ENCODE measurements at regions not wholly inside any gene's neighbourhood (a gene's known extent, or its start where the extent isn't known, plus 50 kb on each side); places are given as distances from the start of the nearest gene placed in this dataset.
"Not testable (repeated sequence)": the region's sequence is repeated elsewhere in the genome, so short reads cannot be mapped to it uniquely, and the experiment has no call there.

GRCh38 chr14:52146504-52146903 lies 77.6 kb upstream of the NID2 start:
- H3K79me2 ChIP-seq (ENCODE audit: insufficient read depth, low read length): no peaks in the 10 kb centered on the region
- no peak overlapping the region for H3K4me3 ChIP-seq (ENCODE audit: insufficient read depth, low read depth, low read length)
- no peaks in the 10 kb centered on the region for H3K36me3 ChIP-seq (ENCODE audit: insufficient read depth, low read length)
- H3K9me3 Mint-ChIP-seq (ENCODE audit: unreplicated experiment): peaks cover 4% of the 10 kb centered on the region
- H3K27ac Mint-ChIP-seq (ENCODE audit: unreplicated experiment): no peak overlapping the region
- no peak overlapping the region for H3K9ac ChIP-seq (ENCODE audit: low read length)
- H3K4me3 Mint-ChIP-seq (ENCODE audit: unreplicated experiment): no peak overlapping the region
- H3K36me3 Mint-ChIP-seq (ENCODE audit: low read depth, unreplicated experiment): no peaks in the 10 kb centered on the region
- no peaks in the 10 kb centered on the region for H3K4me1 ChIP-seq (ENCODE audit: insufficient read depth, low read length)
- TF ChIP-seq EZH2 (IDR thresholded peaks at IDR 0.05; ENCODE audit: insufficient read depth, low read length): no peak
- TF ChIP-seq, protein P1, sequence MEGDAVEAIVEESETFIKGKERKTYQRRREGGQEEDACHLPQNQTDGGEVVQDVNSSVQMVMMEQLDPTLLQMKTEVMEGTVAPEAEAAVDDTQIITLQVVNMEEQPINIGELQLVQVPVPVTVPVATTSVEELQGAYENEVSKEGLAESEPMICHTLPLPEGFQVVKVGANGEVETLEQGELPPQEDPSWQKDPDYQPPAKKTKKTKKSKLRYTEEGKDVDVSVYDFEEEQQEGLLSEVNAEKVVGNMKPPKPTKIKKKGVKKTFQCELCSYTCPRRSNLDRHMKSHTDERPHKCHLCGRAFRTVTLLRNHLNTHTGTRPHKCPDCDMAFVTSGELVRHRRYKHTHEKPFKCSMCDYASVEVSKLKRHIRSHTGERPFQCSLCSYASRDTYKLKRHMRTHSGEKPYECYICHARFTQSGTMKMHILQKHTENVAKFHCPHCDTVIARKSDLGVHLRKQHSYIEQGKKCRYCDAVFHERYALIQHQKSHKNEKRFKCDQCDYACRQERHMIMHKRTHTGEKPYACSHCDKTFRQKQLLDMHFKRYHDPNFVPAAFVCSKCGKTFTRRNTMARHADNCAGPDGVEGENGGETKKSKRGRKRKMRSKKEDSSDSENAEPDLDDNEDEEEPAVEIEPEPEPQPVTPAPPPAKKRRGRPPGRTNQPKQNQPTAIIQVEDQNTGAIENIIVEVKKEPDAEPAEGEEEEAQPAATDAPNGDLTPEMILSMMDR (IDR thresholded peaks at IDR 0.05; ENCODE audit: insufficient read depth, low read depth, low read length): no peak
- H3K9me3 ChIP-seq (ENCODE audit: insufficient read depth, low read depth, low read length): no peaks in the 10 kb centered on the region
- no peaks in the 10 kb centered on the region for H3K4me1 Mint-ChIP-seq (ENCODE audit: low read depth, unreplicated experiment)
- H4K20me1 ChIP-seq (ENCODE audit: insufficient read depth, low read length): no peaks in the 10 kb centered on the region
- no peak overlapping the region for H3K27ac ChIP-seq (ENCODE audit: low read depth, low read length)
- peaks cover 7% of the 10 kb centered on the region for H3K27me3 Mint-ChIP-seq (ENCODE audit: low read depth, unreplicated experiment)
- no peak overlapping the region for H3K4me2 ChIP-seq (ENCODE audit: low read length)
- FAIRE-seq: no peak
- no peak for DNase-seq (ENCODE audit: low read depth)
- peaks cover 11% of the 10 kb centered on the region for H3K27me3 ChIP-seq (ENCODE audit: insufficient read depth, low read length)
- H2AFZ ChIP-seq (ENCODE audit: low read depth, low read length): no peak overlapping the region

DNA sequence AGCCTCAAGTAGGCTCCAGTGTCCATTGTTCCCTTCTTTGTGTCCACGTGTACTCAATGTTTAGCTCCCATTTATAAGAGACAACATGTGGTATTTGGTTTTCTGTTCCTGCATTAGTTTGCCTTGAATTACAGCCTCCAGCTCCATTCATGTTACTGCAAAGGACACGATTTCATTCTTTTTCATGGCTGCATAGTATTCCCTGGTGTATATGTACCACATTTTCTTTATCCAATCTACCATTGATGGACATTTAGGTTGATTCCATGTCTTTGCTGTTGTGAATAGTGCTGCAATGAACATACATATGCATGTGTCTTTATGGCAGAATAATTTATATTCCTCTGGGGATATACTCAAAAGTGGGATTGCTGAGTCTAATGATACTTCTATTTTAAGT lies 75.2 kb upstream of the NID2 start:
- not testable (repeated sequence) for H3K9ac ChIP-seq (ENCODE audit: low read length); H2AFZ ChIP-seq (ENCODE audit: low read depth, low read length); H3K9me3 Mint-ChIP-seq (ENCODE audit: unreplicated experiment); H3K4me1 ChIP-seq (ENCODE audit: insufficient read depth, low read length); H3K36me3 ChIP-seq (ENCODE audit: insufficient read depth, low read length); H3K4me3 ChIP-seq (ENCODE audit: insufficient read depth, low read depth, low read length); DNase-seq (ENCODE audit: low read depth); H3K4me2 ChIP-seq (ENCODE audit: low read length); H3K4me1 Mint-ChIP-seq (ENCODE audit: low read depth, unreplicated experiment); H3K4me3 Mint-ChIP-seq (ENCODE audit: unreplicated experiment); H3K36me3 Mint-ChIP-seq (ENCODE audit: low read depth, unreplicated experiment); H3K27me3 Mint-ChIP-seq (ENCODE audit: low read depth, unreplicated experiment); H3K79me2 ChIP-seq (ENCODE audit: insufficient read depth, low read length); FAIRE-seq; H3K27me3 ChIP-seq (ENCODE audit: insufficient read depth, low read length); H3K27ac Mint-ChIP-seq (ENCODE audit: unreplicated experiment); H4K20me1 ChIP-seq (ENCODE audit: insufficient read depth, low read length); H3K9me3 ChIP-seq (ENCODE audit: insufficient read depth, low read depth, low read length); H3K27ac ChIP-seq (ENCODE audit: low read depth, low read length)

- Mint-ChIP-seq H3K27ac (ENCODE audit: unreplicated experiment) (no peak overlapping the region), H3K4me3 (ENCODE audit: unreplicated experiment) (no peak overlapping the region), H3K9me3 (ENCODE audit: unreplicated experiment) (peaks cover 3% of the 10 kb centered on the region), H3K27me3 (ENCODE audit: low read depth, unreplicated experiment) (no peaks in the 10 kb centered on the region), H3K4me1 (ENCODE audit: low read depth, unreplicated experiment) (no peaks in the 10 kb centered on the region), H3K36me3 (ENCODE audit: low read depth, unreplicated experiment) (no peaks in the 10 kb centered on the region)
- no peak for FAIRE-seq
- Histone ChIP-seq H3K79me2 (ENCODE audit: insufficient read depth, low read length) (no peaks in the 10 kb centered on the region), H3K4me2 (ENCODE audit: low read length) (no peak overlapping the region), H3K27me3 (ENCODE audit: insufficient read depth, low read length) (no peaks in the 10 kb centered on the region), H3K9ac (ENCODE audit: low read length) (no peak overlapping the region), H3K4me3 (ENCODE audit: insufficient read depth, low read depth, low read length) (no peak overlapping the region), H4K20me1 (ENCODE audit: insufficient read depth, low read length) (no peaks in the 10 kb centered on the region), H3K4me1 (ENCODE audit: insufficient read depth, low read length) (no peaks in the 10 kb centered on the region), H2AFZ (ENCODE audit: low read depth, low read length) (no peak overlapping the region), H3K27ac (ENCODE audit: low read depth, low read length) (no peak overlapping the region), H3K9me3 (ENCODE audit: insufficient read depth, low read depth, low read length) (no peaks in the 10 kb centered on the region), H3K36me3 (ENCODE audit: insufficient read depth, low read length) (no peaks in the 10 kb centered on the region)
- DNase-seq (ENCODE audit: low read depth): no peak
- TF ChIP-seq, protein P1 (IDR thresholded peaks at IDR 0.05; ENCODE audit: insufficient read depth, low read depth, low read length): no peak
- TF ChIP-seq EZH2 (IDR thresholded peaks at IDR 0.05; ENCODE audit: insufficient read depth, low read length): no peak
Measured at GRCh38 chr14:52142504-52142903, 73.6 kb upstream of the NID2 start.
